ENCODE measurements at regions not wholly inside any gene's neighbourhood (a gene's known extent, or its start where the extent isn't known, plus 50 kb on each side); places are given as distances from the start of the nearest gene placed in this dataset.

GRCh38 chr12:30824311-30824710 is 69.6 kb upstream of the CAPRIN2 start (continued):
- TF ChIP-seq CHD7 (IDR thresholded peaks at IDR 0.05; ENCODE audit: insufficient replicate concordance, low read length), result no peak
- TF ChIP-seq YY1 (IDR thresholded peaks at IDR 0.05; ENCODE audit: low read depth, low read length), result no peak
- no peak for TF ChIP-seq CTBP2 (IDR thresholded peaks at IDR 0.05; ENCODE audit: borderline replicate concordance, insufficient read depth, insufficient read length, low read length)
